HFFc6 (cell line): ENCODE measurements at regions not wholly inside any gene's neighbourhood (a gene's known extent, or its start where the extent isn't known, plus 50 kb on each side); places are given as distances from the start of the nearest gene placed in this dataset.

Experiments used
- DNase-seq: peaks from one replicate; pipeline ENCODE4 v3.0.0-alpha.2; 2018
- H3K27ac Mint-ChIP-seq: 2 replicates; pipeline ENCODE4 v1.8.0; 2020; ENCODE audit warnings: mild to moderate bottlenecking, mixed read lengths
- H3K27me3 Mint-ChIP-seq: 2 replicates; pipeline ENCODE4 v1.8.0; 2021; ENCODE audit warnings: mild to moderate bottlenecking, moderate library complexity, mixed read lengths; ENCODE audit not compliant: insufficient read depth
- H3K36me3 Mint-ChIP-seq: 2 replicates; pipeline ENCODE4 v1.8.0; 2021; ENCODE audit warnings: low read depth, mixed read lengths
- H3K4me1 Mint-ChIP-seq: 2 replicates; pipeline ENCODE4 v1.8.0; 2020; ENCODE audit warnings: low read depth, mixed read lengths
- H3K4me3 Mint-ChIP-seq: 2 replicates; pipeline ENCODE4 v1.8.0; 2020; ENCODE audit warnings: mild to moderate bottlenecking, moderate library complexity, mixed read lengths
- H3K9me3 Mint-ChIP-seq: 2 replicates; pipeline ENCODE4 v1.8.0; 2020; ENCODE audit warnings: mild to moderate bottlenecking, mixed read lengths
- CTCF ChIP-seq: fragments of 200-600 bp; sonication (generic); IDR thresholded peaks from 2 replicates; pipeline ENCODE4 v1.5.0; 2021; ENCODE audit warnings: antibody characterized with exemption, mild to moderate bottlenecking

GRCh38 chr4:36493251-36493650, 211.8 kb downstream of the DTHD1 start:
- H3K27me3 Mint-ChIP-seq, result no peaks in the 10 kb centered on the region

GRCh38 chr4:36494016-36494415, 212.6 kb downstream of the DTHD1 start:
- Mint-ChIP-seq H3K4me1 (no peaks in the 10 kb centered on the region), H3K27me3 (no peaks in the 10 kb centered on the region), H3K27ac (no peak overlapping the region), H3K36me3 (no peaks in the 10 kb centered on the region), H3K9me3 (peaks cover 25% of the 10 kb centered on the region), H3K4me3 (no peak overlapping the region)
- TF ChIP-seq CTCF, result no peak
- no peak for DNase-seq

More at GRCh38 chr4:36493251-36493650, 211.8 kb downstream of the DTHD1 start:
- no peaks in the 10 kb centered on the region for H3K36me3 Mint-ChIP-seq
- no peak overlapping the region for H3K27ac Mint-ChIP-seq
- no peak overlapping the region for H3K4me3 Mint-ChIP-seq
- H3K9me3 Mint-ChIP-seq, result peaks cover 31% of the 10 kb centered on the region
- no peak for TF ChIP-seq CTCF
- no peaks in the 10 kb centered on the region for H3K4me1 Mint-ChIP-seq
- DNase-seq, result no peak

GRCh38 chr4:36494747-36495146, 213.3 kb downstream of the DTHD1 start:
- DNase-seq, result no peak
- TF ChIP-seq CTCF, result no peak
- Mint-ChIP-seq H3K4me1 (no peaks in the 10 kb centered on the region), H3K36me3 (no peaks in the 10 kb centered on the region), H3K4me3 (no peak overlapping the region), H3K27me3 (no peaks in the 10 kb centered on the region), H3K9me3 (peaks cover 25% of the 10 kb centered on the region), H3K27ac (no peak overlapping the region)

DNA sequence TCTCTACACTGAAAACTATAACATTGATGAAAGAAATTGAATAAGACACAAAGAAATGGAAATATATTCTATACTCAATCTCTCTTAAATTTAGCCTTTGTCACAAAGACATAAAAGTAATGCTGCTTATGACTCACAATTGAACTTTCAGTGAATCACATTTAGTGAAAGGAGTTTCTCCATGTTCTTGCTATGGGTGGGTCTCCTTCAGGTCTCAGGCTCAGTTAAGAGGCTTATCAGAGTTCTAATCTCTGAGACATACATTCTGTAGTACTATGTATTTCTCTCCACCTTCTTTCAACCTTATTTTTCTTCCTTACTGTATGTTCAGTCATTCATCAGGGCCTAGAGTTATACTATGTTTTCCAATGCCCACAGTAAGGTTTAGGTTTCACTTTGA, 220.9 kb downstream of the DTHD1 start:
- H3K27ac Mint-ChIP-seq, result no peak overlapping the region
- H3K9me3 Mint-ChIP-seq, result peaks cover 40% of the 10 kb centered on the region
- H3K4me1 Mint-ChIP-seq, result no peaks in the 10 kb centered on the region
- no peaks in the 10 kb centered on the region for H3K27me3 Mint-ChIP-seq
- DNase-seq, result no peak
- TF ChIP-seq CTCF, result no peak
- H3K4me3 Mint-ChIP-seq, result no peak overlapping the region
- no peaks in the 10 kb centered on the region for H3K36me3 Mint-ChIP-seq

GRCh38 chr4:36508394-36508793, 227.0 kb downstream of the DTHD1 start:
- Mint-ChIP-seq H3K4me3 (no peak overlapping the region), H3K4me1 (no peaks in the 10 kb centered on the region), H3K27me3 (no peaks in the 10 kb centered on the region), H3K27ac (no peak overlapping the region), H3K9me3 (peaks cover 47% of the 10 kb centered on the region), H3K36me3 (no peaks in the 10 kb centered on the region; the same call in 1 of the 2 replicates)
- DNase-seq, result no peak
- no peak for TF ChIP-seq CTCF

DNA sequence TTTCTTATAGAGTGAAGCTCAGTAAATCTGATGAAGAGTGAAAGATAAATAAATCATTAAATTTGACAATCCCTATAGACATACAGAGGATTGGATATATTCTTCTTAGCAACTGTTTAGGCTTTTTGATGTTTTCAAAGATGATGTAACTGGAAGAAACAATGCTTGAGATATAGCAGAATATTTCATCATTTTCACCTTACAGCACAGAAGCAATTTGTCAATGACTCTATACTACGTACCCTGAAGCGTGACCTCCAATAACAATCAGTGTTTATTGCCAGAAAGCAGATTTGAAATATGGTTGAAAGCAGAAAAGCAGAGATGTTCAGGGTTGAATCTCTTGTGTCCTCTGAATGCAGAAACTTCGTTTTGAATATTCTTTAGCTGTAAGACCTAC, 228.4 kb downstream of the DTHD1 start:
- H3K36me3 Mint-ChIP-seq, result no peaks in the 10 kb centered on the region; the same call in 1 of the 2 replicates
- TF ChIP-seq CTCF, result no peak
- H3K27ac Mint-ChIP-seq, result no peak overlapping the region
- no peaks in the 10 kb centered on the region for H3K4me1 Mint-ChIP-seq
- no peak overlapping the region for H3K4me3 Mint-ChIP-seq
- no peaks in the 10 kb centered on the region for H3K27me3 Mint-ChIP-seq
- DNase-seq, result no peak
- peaks cover 50% of the 10 kb centered on the region for H3K9me3 Mint-ChIP-seq
